ENCODE measurements at regions not wholly inside any gene's neighbourhood (a gene's known extent, or its start where the extent isn't known, plus 50 kb on each side); places are given as distances from the start of the nearest gene placed in this dataset.

- WGBS, 2 donors, result 56 to 72% methylated on average over 26 to 27 of the region's 27 CpGs
- H3K27ac ChIP-seq, result no peak overlapping the region
- intact Hi-C loops (cut with DNase I), result no loop called here
These were observed 109.2 kb downstream of the TMEM18 start for GRCh38 chr2:567865-568638.

GRCh38 chr2:567496-567864, 109.7 kb downstream of the TMEM18 start:
- TF ChIP-seq POLR2A (IDR thresholded peaks at IDR 0.05) (no peak), CTCF (IDR thresholded peaks at IDR 0.05) (no peak)
- Histone ChIP-seq H3K9me3 (peaks cover 0 to 5% (median 0%) of the 10 kb centered on the region in 3 donors), H3K27me3 (no peaks in the 10 kb centered on the region), H3K36me3 (replicated peaks in 1 of 2; ENCODE audit: insufficient read depth in 1 of 2, low read depth in 2 of 2) (no peaks in the 10 kb centered on the region), H3K4me1 (no peaks in the 10 kb centered on the region), H3K4me3 (no peak overlapping the region), H3K27ac (no peak overlapping the region)
- WGBS, 2 donors, result 65 to 75% methylated on average over 9 of the region's 9 CpGs
- no peak for ATAC-seq
- DNase-seq, result no peak
- intact Hi-C loops (cut with DNase I), result no loop called here

More at GRCh38 chr2:567865-568638, 109.2 kb downstream of the TMEM18 start:
- TF ChIP-seq CTCF (IDR thresholded peaks at IDR 0.05) (no peak), POLR2A (IDR thresholded peaks at IDR 0.05) (no peak)
- Histone ChIP-seq H3K4me3 (no peak overlapping the region), H3K36me3 (replicated peaks in 1 of 2; ENCODE audit: insufficient read depth in 1 of 2, low read depth in 2 of 2) (no peaks in the 10 kb centered on the region), H3K4me1 (no peaks in the 10 kb centered on the region), H3K9me3 (peaks cover 0 to 5% (median 0%) of the 10 kb centered on the region in 3 donors), H3K27me3 (no peaks in the 10 kb centered on the region)
- DNase-seq, result peak in 2 of 4 donors; percentile 19 to 32
- ATAC-seq, result peak; percentile 53

- Histone ChIP-seq H3K9me3 (peaks cover 0 to 5% (median 0%) of the 10 kb centered on the region in 3 donors), H3K27me3 (no peaks in the 10 kb centered on the region), H3K27ac (no peak overlapping the region), H3K4me3 (no peak overlapping the region), H3K36me3 (replicated peaks in 1 of 2; ENCODE audit: insufficient read depth in 1 of 2, low read depth in 2 of 2) (no peaks in the 10 kb centered on the region), H3K4me1 (no peaks in the 10 kb centered on the region)
- TF ChIP-seq POLR2A (IDR thresholded peaks at IDR 0.05), result no peak
- WGBS, 2 donors, result 61 to 66% methylated on average over 16 to 19 of the region's 19 CpGs
- intact Hi-C loops (cut with DNase I), result no loop called here
- ATAC-seq (no peak), DNase-seq (no peak)
These were observed 110.6 kb downstream of the TMEM18 start for GRCh38 chr2:566379-567313.

GRCh38 chr2:564471-565181, 112.6 kb downstream of the TMEM18 start:
- DNase-seq (no peak), ATAC-seq (no peak)
- intact Hi-C loops (cut with DNase I), result no loop called here
- 75 to 80% methylated on average over 18 to 19 of the region's 19 CpGs for WGBS, 2 donors
- Histone ChIP-seq H3K4me3 (no peak overlapping the region), H3K9me3 (no peaks in the 10 kb centered on the region), H3K27ac (no peak overlapping the region), H3K36me3 (replicated peaks in 1 of 2; ENCODE audit: insufficient read depth in 1 of 2, low read depth in 2 of 2) (no peaks in the 10 kb centered on the region), H3K27me3 (no peaks in the 10 kb centered on the region), H3K4me1 (no peaks in the 10 kb centered on the region)
- TF ChIP-seq POLR2A (IDR thresholded peaks at IDR 0.05) (no peak), CTCF (IDR thresholded peaks at IDR 0.05) (no peak)

- 54 to 55% methylated on average over 10 of the region's 10 CpGs for WGBS, 2 donors
These were observed 113.7 kb downstream of the TMEM18 start for GRCh38 chr2:563512-563911.

More at GRCh38 chr2:563512-563911, 113.7 kb downstream of the TMEM18 start:
- Histone ChIP-seq H3K4me3 (no peak overlapping the region), H3K36me3 (replicated peaks in 1 of 2; ENCODE audit: insufficient read depth in 1 of 2, low read depth in 2 of 2) (no peaks in the 10 kb centered on the region), H3K27me3 (no peaks in the 10 kb centered on the region), H3K27ac (no peak overlapping the region), H3K9me3 (no peaks in the 10 kb centered on the region), H3K4me1 (no peaks in the 10 kb centered on the region)
- DNase-seq, result no peak
- TF ChIP-seq CTCF (IDR thresholded peaks at IDR 0.05), result no peak
- no peak for TF ChIP-seq POLR2A (IDR thresholded peaks at IDR 0.05)
- intact Hi-C loops (cut with DNase I), result no loop called here
- ATAC-seq, result no peak

All from body of pancreas (tissue), 4 donors.